ENCODE measurements at regions not wholly inside any gene's neighbourhood (a gene's known extent, or its start where the extent isn't known, plus 50 kb on each side); places are given as distances from the start of the nearest gene placed in this dataset.

DNA sequence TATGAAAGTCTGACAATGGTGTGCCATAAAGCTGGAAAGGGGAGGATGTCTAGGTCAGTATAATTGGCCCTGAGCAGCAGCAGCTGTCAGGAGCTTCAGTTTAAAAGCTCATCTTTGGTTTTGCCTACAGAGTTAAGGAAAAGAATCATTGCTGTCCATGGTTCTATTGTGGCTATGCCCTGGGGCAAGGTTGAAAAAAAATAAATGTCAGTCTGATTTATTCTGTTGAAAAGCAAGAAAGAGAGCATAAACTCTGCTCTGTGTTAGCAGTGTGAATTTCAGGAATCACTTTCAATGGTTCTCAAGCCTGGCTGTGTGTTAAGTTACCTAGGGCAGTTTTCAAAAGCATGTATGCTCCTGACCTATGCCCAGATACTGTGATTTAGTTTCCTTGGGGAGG lies 446.7 kb downstream of the SETBP1 start:
- no TSS peak for BruUV-seq (replicated peaks)
- POLR2A ChIA-PET, result no interaction called here
- CTCF ChIA-PET (ENCODE audit: unreplicated experiment), result no interaction called here

DNA sequence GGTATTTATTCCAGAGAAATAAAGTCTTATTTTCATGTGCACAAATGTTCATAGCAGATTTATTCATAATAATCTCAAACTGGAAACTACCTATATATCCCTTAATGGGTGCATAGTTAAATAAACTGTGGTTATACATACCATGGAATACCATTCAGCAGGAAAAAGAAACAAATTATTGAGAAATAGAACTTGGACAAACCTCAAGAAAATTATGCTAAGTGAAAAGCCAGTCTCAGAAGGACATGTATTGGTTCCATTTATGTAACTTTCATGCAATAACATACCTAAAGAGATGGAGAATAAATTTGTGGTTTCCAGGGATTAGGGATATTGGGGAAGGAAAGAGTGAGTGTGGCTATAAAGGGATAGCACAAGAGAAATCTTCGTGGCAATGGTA lies 452.6 kb downstream of the SETBP1 start:
- peaks cover 7% of the 10 kb centered on the region for H3K4me1 ChIP-seq (ENCODE audit: insufficient read depth, low read length, poor library complexity, severe bottlenecking)
- no peak for DNase-seq (ENCODE audit: low spot score)
- H3K36me3 ChIP-seq (ENCODE audit: insufficient read depth, low read length), result no peaks in the 10 kb centered on the region
- H4K20me1 ChIP-seq (ENCODE audit: insufficient read depth, low read length), result no peaks in the 10 kb centered on the region
- intact Hi-C loops (cut with micrococcal nuclease; ENCODE audit: unreplicated experiment), result no loop called here
- H3K9me2 ChIP-seq (ENCODE audit: insufficient read depth, low read length), result no peaks in the 10 kb centered on the region
- no peak overlapping the region for H3K4me2 ChIP-seq (ENCODE audit: low read length)
- no peak overlapping the region for H2AFZ ChIP-seq (ENCODE audit: low read length)
- ChIA-PET CTCF (ENCODE audit: unreplicated experiment) (no interaction called here), POLR2A (no interaction called here)
- H3K79me2 ChIP-seq (ENCODE audit: insufficient read depth, low read depth, low read length), result no peaks in the 10 kb centered on the region
- no TSS peak for BruUV-seq (replicated peaks)
- no peak overlapping the region for H3K4me3 ChIP-seq (ENCODE audit: low read depth, low read length, poor library complexity, severe bottlenecking)
- no peak overlapping the region for H3K27ac ChIP-seq (ENCODE audit: low read depth, low read length, poor library complexity, severe bottlenecking)
- TF ChIP-seq, protein P1, sequence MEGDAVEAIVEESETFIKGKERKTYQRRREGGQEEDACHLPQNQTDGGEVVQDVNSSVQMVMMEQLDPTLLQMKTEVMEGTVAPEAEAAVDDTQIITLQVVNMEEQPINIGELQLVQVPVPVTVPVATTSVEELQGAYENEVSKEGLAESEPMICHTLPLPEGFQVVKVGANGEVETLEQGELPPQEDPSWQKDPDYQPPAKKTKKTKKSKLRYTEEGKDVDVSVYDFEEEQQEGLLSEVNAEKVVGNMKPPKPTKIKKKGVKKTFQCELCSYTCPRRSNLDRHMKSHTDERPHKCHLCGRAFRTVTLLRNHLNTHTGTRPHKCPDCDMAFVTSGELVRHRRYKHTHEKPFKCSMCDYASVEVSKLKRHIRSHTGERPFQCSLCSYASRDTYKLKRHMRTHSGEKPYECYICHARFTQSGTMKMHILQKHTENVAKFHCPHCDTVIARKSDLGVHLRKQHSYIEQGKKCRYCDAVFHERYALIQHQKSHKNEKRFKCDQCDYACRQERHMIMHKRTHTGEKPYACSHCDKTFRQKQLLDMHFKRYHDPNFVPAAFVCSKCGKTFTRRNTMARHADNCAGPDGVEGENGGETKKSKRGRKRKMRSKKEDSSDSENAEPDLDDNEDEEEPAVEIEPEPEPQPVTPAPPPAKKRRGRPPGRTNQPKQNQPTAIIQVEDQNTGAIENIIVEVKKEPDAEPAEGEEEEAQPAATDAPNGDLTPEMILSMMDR (conservative IDR thresholded peaks at IDR 0.05; ENCODE audit: low read length), result no peak
- no peak for TF ChIP-seq EZH2phosphoT487 (IDR thresholded peaks at IDR 0.05; ENCODE audit: borderline replicate concordance, low read depth, low read length)
- no peaks in the 10 kb centered on the region for H3K9me3 ChIP-seq (ENCODE audit: low read length)

More for the DNA sequence above, 446.7 kb downstream of the SETBP1 start:
- Histone ChIP-seq H3K4me1 (ENCODE audit: insufficient read depth, low read length, poor library complexity, severe bottlenecking) (no peaks in the 10 kb centered on the region), H3K9me3 (ENCODE audit: low read length) (no peaks in the 10 kb centered on the region), H3K79me2 (ENCODE audit: insufficient read depth, low read depth, low read length) (no peaks in the 10 kb centered on the region), H3K36me3 (ENCODE audit: insufficient read depth, low read length) (no peaks in the 10 kb centered on the region), H3K4me2 (ENCODE audit: low read length) (no peak overlapping the region), H3K27ac (ENCODE audit: low read depth, low read length, poor library complexity, severe bottlenecking) (no peak overlapping the region), H2AFZ (ENCODE audit: low read length) (no peak overlapping the region), H3K4me3 (ENCODE audit: low read depth, low read length, poor library complexity, severe bottlenecking) (no peak overlapping the region), H3K9me2 (ENCODE audit: insufficient read depth, low read length) (no peaks in the 10 kb centered on the region), H4K20me1 (ENCODE audit: insufficient read depth, low read length) (no peaks in the 10 kb centered on the region)
- intact Hi-C loops (cut with micrococcal nuclease; ENCODE audit: unreplicated experiment), result no loop called here
- TF ChIP-seq EZH2phosphoT487 (IDR thresholded peaks at IDR 0.05; ENCODE audit: borderline replicate concordance, low read depth, low read length), result no peak
- TF ChIP-seq, protein P1 (conservative IDR thresholded peaks at IDR 0.05; ENCODE audit: low read length), result no peak
- DNase-seq (ENCODE audit: low spot score), result no peak

DNA sequence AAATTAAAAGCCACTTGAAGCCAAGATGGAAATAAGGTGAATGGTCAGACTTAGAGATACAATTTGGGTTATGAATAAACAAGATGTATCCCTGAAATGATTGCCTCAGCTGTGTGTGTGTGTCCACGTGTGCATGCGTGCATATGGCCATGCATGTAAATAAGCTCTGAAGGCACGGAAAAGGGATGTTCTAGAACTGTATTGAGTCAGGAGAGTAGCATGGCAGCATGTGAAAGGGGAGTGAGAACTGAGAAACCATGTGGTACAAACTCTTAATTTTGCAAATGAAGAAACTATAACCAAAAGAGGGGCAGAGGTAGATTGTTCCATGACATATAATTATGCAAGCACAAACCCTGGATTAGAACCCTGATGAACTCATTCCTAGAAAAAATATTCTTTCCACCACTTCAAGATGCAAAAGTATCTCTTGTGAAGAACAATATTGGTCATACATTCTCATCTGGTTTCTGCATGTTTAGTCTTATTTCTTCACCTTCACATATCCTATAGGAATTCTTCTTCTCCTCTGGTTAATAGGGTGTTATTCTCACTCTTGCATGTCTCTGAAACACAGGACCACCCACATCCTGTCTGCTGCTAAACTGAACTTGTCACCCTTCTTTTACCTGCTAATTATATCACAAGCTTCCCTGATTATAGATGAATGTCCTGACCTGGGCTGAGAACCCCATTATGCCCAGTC lies 455.8 kb downstream of the SETBP1 start:
- Histone ChIP-seq H3K9me2 (ENCODE audit: insufficient read depth, low read length) (no peaks in the 10 kb centered on the region), H3K27ac (ENCODE audit: low read depth, low read length, poor library complexity, severe bottlenecking) (no peak overlapping the region), H3K9me3 (ENCODE audit: low read length) (no peaks in the 10 kb centered on the region), H3K36me3 (ENCODE audit: insufficient read depth, low read length) (no peaks in the 10 kb centered on the region), H2AFZ (ENCODE audit: low read length) (no peak overlapping the region), H3K4me2 (ENCODE audit: low read length) (no peak overlapping the region), H3K4me1 (ENCODE audit: insufficient read depth, low read length, poor library complexity, severe bottlenecking) (peaks cover 7% of the 10 kb centered on the region), H3K4me3 (ENCODE audit: low read depth, low read length, poor library complexity, severe bottlenecking) (no peak overlapping the region), H3K79me2 (ENCODE audit: insufficient read depth, low read depth, low read length) (no peaks in the 10 kb centered on the region), H4K20me1 (ENCODE audit: insufficient read depth, low read length) (no peaks in the 10 kb centered on the region)
- CTCF ChIA-PET (ENCODE audit: unreplicated experiment), result interaction anchor here (0.6 kb wide), 1 partner anchor 468 kb away, joined by 3 read pairs; no protein-coding TSS in a partner anchor
- no TSS peak for BruUV-seq (replicated peaks)
- intact Hi-C loops (cut with micrococcal nuclease; ENCODE audit: unreplicated experiment), result no loop called here
- TF ChIP-seq, protein P1 (conservative IDR thresholded peaks at IDR 0.05; ENCODE audit: low read length), result no peak
- TF ChIP-seq EZH2phosphoT487 (IDR thresholded peaks at IDR 0.05; ENCODE audit: borderline replicate concordance, low read depth, low read length), result no peak
- POLR2A ChIA-PET, result no interaction called here
- no peak for DNase-seq (ENCODE audit: low spot score)
